Peyer's patch (tissue), 4 donors: ENCODE measurements at regions not wholly inside any gene's neighbourhood (a gene's known extent, or its start where the extent isn't known, plus 50 kb on each side); places are given as distances from the start of the nearest gene placed in this dataset.

Source experiments
- CTCF ChIP-seq, 6 experiments: fragments of 450-650 bp in 4 of 6; fragments of 200-600 bp in 2 of 6; sonication (generic) in 1 of 6; IDR thresholded peaks; one replicate each; pipeline ENCODE4 v1.5.1; 2017 to 2019; ENCODE audit warnings: antibody characterized with exemption in 6 of 6, mild to moderate bottlenecking in 3 of 6, moderate library complexity in 1 of 6
- POLR2A ChIP-seq, 2 donors: fragments of 450-650 bp; IDR thresholded peaks; one replicate each; pipeline ENCODE4 v1.5.1; 2017; ENCODE audit warnings: antibody characterized with exemption in 2 of 2, mild to moderate bottlenecking in 2 of 2, moderate library complexity in 2 of 2

- no peak for TF ChIP-seq CTCF (IDR thresholded peaks at IDR 0.05)
- no peak for TF ChIP-seq POLR2A (IDR thresholded peaks at IDR 0.05)
Measured at GRCh38 chr2:7329465-7329864, 412.3 kb downstream of the RNF144A start.
